ENCODE measurements at regions not wholly inside any gene's neighbourhood (a gene's known extent, or its start where the extent isn't known, plus 50 kb on each side); places are given as distances from the start of the nearest gene placed in this dataset.

GRCh38 chr7:63028376-63029206, 970.1 kb upstream of the ZNF722 start:
- Histone ChIP-seq H3K4me3 (ENCODE audit: low read length in 3 of 3) (no peak overlapping the region), H3K27me3 (ENCODE audit: control insufficient read depth, insufficient read depth, low read length) (no peaks in the 10 kb centered on the region), H3K27ac (ENCODE audit: low read depth in 2 of 2, low read length in 2 of 2) (no peak overlapping the region), H3K4me1 (ENCODE audit: control insufficient read depth in 2 of 3, insufficient read depth in 2 of 3, low read depth in 1 of 3, low read length in 3 of 3) (no peaks in the 10 kb centered on the region), H3K9me3 (ENCODE audit: control insufficient read depth in 2 of 3, insufficient read depth in 1 of 3, low read length in 3 of 3) (peaks cover 0 to 12% (median 0%) of the 10 kb centered on the region in 3 donors), H3K36me3 (ENCODE audit: control insufficient read depth in 2 of 3, insufficient read depth in 3 of 3, low read length in 3 of 3) (no peaks in the 10 kb centered on the region), H3K9ac (ENCODE audit: low read length in 3 of 3) (no peak overlapping the region)
- TF ChIP-seq CTCF (IDR thresholded peaks at IDR 0.05; ENCODE audit: borderline replicate concordance, extremely low read depth, insufficient read depth) = no peak
- intact Hi-C loops (cut with DNase I) = no loop called here
- no peak for DNase-seq
- no peak for FAIRE-seq

GRCh38 chr7:63029207-63029522, 969.5 kb upstream of the ZNF722 start:
- intact Hi-C loops (cut with DNase I) = no loop called here
- Histone ChIP-seq H3K4me3 (ENCODE audit: low read length in 3 of 3) (no peak overlapping the region), H3K9ac (ENCODE audit: low read length in 3 of 3) (no peak overlapping the region), H3K27me3 (ENCODE audit: control insufficient read depth, insufficient read depth, low read length) (no peaks in the 10 kb centered on the region), H3K9me3 (ENCODE audit: control insufficient read depth in 2 of 3, insufficient read depth in 1 of 3, low read length in 3 of 3) (peaks cover 0 to 9% (median 0%) of the 10 kb centered on the region in 3 donors), H3K36me3 (ENCODE audit: control insufficient read depth in 2 of 3, insufficient read depth in 3 of 3, low read length in 3 of 3) (no peaks in the 10 kb centered on the region), H3K4me1 (ENCODE audit: control insufficient read depth in 2 of 3, insufficient read depth in 2 of 3, low read depth in 1 of 3, low read length in 3 of 3) (no peaks in the 10 kb centered on the region), H3K27ac (ENCODE audit: low read depth in 2 of 2, low read length in 2 of 2) (no peak overlapping the region)
- no peak for FAIRE-seq
- DNase-seq = no peak
- TF ChIP-seq CTCF (IDR thresholded peaks at IDR 0.05; ENCODE audit: borderline replicate concordance, extremely low read depth, insufficient read depth) = no peak

GRCh38 chr7:63030061-63030460, 968.6 kb upstream of the ZNF722 start:
- FAIRE-seq = no peak
- TF ChIP-seq CTCF (IDR thresholded peaks at IDR 0.05; ENCODE audit: borderline replicate concordance, extremely low read depth, insufficient read depth) = no peak
- Histone ChIP-seq H3K36me3 (ENCODE audit: control insufficient read depth in 2 of 3, insufficient read depth in 3 of 3, low read length in 3 of 3) (no peaks in the 10 kb centered on the region), H3K27ac (ENCODE audit: low read depth in 2 of 2, low read length in 2 of 2) (no peak overlapping the region), H3K4me3 (ENCODE audit: low read length in 3 of 3) (no peak overlapping the region), H3K9me3 (ENCODE audit: control insufficient read depth in 2 of 3, insufficient read depth in 1 of 3, low read length in 3 of 3) (peaks cover 0 to 4% (median 0%) of the 10 kb centered on the region in 3 donors), H3K27me3 (ENCODE audit: control insufficient read depth, insufficient read depth, low read length) (no peaks in the 10 kb centered on the region), H3K9ac (ENCODE audit: low read length in 3 of 3) (no peak overlapping the region), H3K4me1 (ENCODE audit: control insufficient read depth in 2 of 3, insufficient read depth in 2 of 3, low read depth in 1 of 3, low read length in 3 of 3) (no peaks in the 10 kb centered on the region)
- intact Hi-C loops (cut with DNase I) = no loop called here
- DNase-seq = no peak

All from kidney (tissue), 13 donors.